ENCODE measurements at regions not wholly inside any gene's neighbourhood (a gene's known extent, or its start where the extent isn't known, plus 50 kb on each side); places are given as distances from the start of the nearest gene placed in this dataset.

- DNase-seq (ENCODE audit: low spot score): no peak
Observed at GRCh38 chr1:61523893-61524605, 200.9 kb downstream of the TM2D1 start.

- DNase-seq (ENCODE audit: low spot score): no peak
Observed at GRCh38 chr1:61523229-61523628, 201.7 kb downstream of the TM2D1 start.

GRCh38 chr1:61520401-61520800, 204.5 kb downstream of the TM2D1 start:
- no peak for DNase-seq (ENCODE audit: low spot score)

GRCh38 chr1:61519631-61520030, 205.3 kb downstream of the TM2D1 start:
- DNase-seq (ENCODE audit: low spot score): no peak

- no peak for DNase-seq (ENCODE audit: low spot score)
Observed at GRCh38 chr1:61518670-61519400, 206.1 kb downstream of the TM2D1 start.

GRCh38 chr1:61517345-61517744, 207.6 kb downstream of the TM2D1 start:
- no peak for DNase-seq (ENCODE audit: low spot score)

- no peak for DNase-seq (ENCODE audit: low spot score)
Observed at GRCh38 chr1:61515096-61515495, 209.8 kb downstream of the TM2D1 start.

All from mucosa of gallbladder (tissue), 1 donor.